Colonic mucosa (tissue), 4 donors: ENCODE measurements at regions not wholly inside any gene's neighbourhood (a gene's known extent, or its start where the extent isn't known, plus 50 kb on each side); places are given as distances from the start of the nearest gene placed in this dataset.

Source experiments
- DNase-seq: peaks from one replicate; pipeline ENCODE4 v3.0.0-alpha.2; 2020
- H3K27ac ChIP-seq: fragments of 200-600 bp; one replicate; pipeline ENCODE4 v1.8.0; 2021
- H3K27me3 ChIP-seq: fragments of 200-600 bp; one replicate; pipeline ENCODE4 v1.8.0; 2021
- H3K36me3 ChIP-seq: fragments of 200-600 bp; one replicate; pipeline ENCODE4 v1.8.0; 2021
- H3K4me1 ChIP-seq: fragments of 200-600 bp; one replicate; pipeline ENCODE4 v1.8.0; 2021; ENCODE audit warnings: mild to moderate bottlenecking
- H3K4me3 ChIP-seq: fragments of 200-600 bp; one replicate; pipeline ENCODE4 v1.8.0; 2021
- H3K9ac ChIP-seq, 2 donors: one replicate each; pipeline ENCODE4 v1.7.0; 2013; ENCODE audit warnings: control low read depth in 2 of 2, low read depth in 2 of 2, low read length in 2 of 2
- H3K9me3 ChIP-seq: fragments of 200-600 bp; one replicate; pipeline ENCODE4 v1.8.0; 2021
- intact Hi-C: fragments of 100-400 bp; cut with DNase I; formaldehyde crosslinking; loops from one replicate; pipeline ENCODE4 v1.14.1; 2022
- TF ChIP-seq, protein P1 (sequence below): fragments of 200-600 bp; IDR thresholded peaks from one replicate; pipeline ENCODE4 v1.8.0; 2022; ENCODE audit warnings: antibody characterized with exemption, mild to moderate bottlenecking
- donor health status: healthy.
- donor health status: DM: no; HTN: no; CAD: no.
- donor health status: DM: no; HTN: no; CAD: no.

- Histone ChIP-seq H3K36me3 (no peaks in the 10 kb centered on the region), H3K9ac (no peak overlapping the region), H3K9me3 (no peaks in the 10 kb centered on the region), H3K4me1 (no peaks in the 10 kb centered on the region), H3K27me3 (no peaks in the 10 kb centered on the region), H3K4me3 (no peak overlapping the region), H3K27ac (no peak overlapping the region)
- TF ChIP-seq, protein P1, sequence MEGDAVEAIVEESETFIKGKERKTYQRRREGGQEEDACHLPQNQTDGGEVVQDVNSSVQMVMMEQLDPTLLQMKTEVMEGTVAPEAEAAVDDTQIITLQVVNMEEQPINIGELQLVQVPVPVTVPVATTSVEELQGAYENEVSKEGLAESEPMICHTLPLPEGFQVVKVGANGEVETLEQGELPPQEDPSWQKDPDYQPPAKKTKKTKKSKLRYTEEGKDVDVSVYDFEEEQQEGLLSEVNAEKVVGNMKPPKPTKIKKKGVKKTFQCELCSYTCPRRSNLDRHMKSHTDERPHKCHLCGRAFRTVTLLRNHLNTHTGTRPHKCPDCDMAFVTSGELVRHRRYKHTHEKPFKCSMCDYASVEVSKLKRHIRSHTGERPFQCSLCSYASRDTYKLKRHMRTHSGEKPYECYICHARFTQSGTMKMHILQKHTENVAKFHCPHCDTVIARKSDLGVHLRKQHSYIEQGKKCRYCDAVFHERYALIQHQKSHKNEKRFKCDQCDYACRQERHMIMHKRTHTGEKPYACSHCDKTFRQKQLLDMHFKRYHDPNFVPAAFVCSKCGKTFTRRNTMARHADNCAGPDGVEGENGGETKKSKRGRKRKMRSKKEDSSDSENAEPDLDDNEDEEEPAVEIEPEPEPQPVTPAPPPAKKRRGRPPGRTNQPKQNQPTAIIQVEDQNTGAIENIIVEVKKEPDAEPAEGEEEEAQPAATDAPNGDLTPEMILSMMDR: no peak
- DNase-seq: no peak
- intact Hi-C loops: no loop called here
Measured at GRCh38 chr16:79372503-79373184, 227.9 kb downstream of the MAF start.

DNA sequence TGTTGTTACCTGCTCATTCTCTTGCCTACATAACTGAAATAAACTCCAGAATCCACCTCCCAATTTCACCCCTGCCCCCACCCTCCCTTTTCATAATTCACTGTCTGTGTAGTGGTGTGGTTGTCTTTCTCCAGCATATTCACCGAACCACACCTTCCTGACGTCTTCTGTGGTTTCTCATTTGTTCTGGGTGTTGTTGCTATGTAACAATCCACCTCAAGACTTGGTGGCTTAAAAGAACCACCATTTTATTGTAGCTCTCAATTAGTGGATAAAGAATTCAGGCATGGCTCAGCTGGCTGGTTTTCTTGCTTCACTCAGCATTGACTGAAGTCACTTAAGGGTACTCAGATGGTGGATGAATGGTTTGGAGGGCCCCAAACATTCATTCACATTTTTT, 229.8 kb downstream of the MAF start:
- no peaks in the 10 kb centered on the region for H3K9me3 ChIP-seq
- intact Hi-C loops: no loop called here
- no peaks in the 10 kb centered on the region for H3K4me1 ChIP-seq
- H3K27me3 ChIP-seq: no peaks in the 10 kb centered on the region
- no peak overlapping the region for H3K4me3 ChIP-seq
- DNase-seq: no peak
- TF ChIP-seq, protein P1: no peak
- no peak overlapping the region for H3K27ac ChIP-seq
- no peaks in the 10 kb centered on the region for H3K36me3 ChIP-seq
- H3K9ac ChIP-seq: no peak overlapping the region

DNA sequence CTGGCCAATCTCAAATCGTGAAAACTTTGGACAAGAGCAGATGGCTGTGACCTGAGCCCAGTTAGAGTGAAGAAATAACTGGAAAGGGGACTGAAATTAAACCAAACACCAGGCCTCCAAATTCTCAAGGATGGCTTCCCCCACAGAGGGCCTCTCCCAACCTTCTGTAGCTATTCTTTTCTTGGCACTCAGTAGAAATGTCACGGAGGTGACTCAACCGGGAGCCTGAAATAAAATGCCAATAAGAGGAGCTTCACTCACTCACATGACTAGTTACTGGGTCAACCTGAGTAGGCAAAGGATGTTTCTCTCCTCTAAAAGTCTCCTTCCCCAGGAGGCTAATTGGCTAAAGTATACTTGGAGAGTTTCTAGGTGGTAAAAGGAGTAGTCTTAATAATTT, 230.7 kb downstream of the MAF start:
- Histone ChIP-seq H3K4me3 (no peak overlapping the region), H3K27ac (no peak overlapping the region), H3K9ac (no peak overlapping the region), H3K4me1 (no peaks in the 10 kb centered on the region), H3K27me3 (no peaks in the 10 kb centered on the region), H3K9me3 (no peaks in the 10 kb centered on the region), H3K36me3 (no peaks in the 10 kb centered on the region)
- TF ChIP-seq, protein P1: no peak
- intact Hi-C loops: no loop called here
- DNase-seq: no peak

- Histone ChIP-seq H3K4me1 (no peaks in the 10 kb centered on the region), H3K27me3 (no peaks in the 10 kb centered on the region)
- no peak for DNase-seq
Measured at GRCh38 chr16:79367822-79368221, 232.7 kb downstream of the MAF start.

GRCh38 chr16:79366635-79367034, 233.9 kb downstream of the MAF start:
- no peak overlapping the region for H3K27ac ChIP-seq
- no peaks in the 10 kb centered on the region for H3K36me3 ChIP-seq
- DNase-seq: no peak
- H3K4me3 ChIP-seq: no peak overlapping the region
- intact Hi-C loops: no loop called here
- no peak overlapping the region for H3K9ac ChIP-seq
- no peaks in the 10 kb centered on the region for H3K27me3 ChIP-seq
- no peaks in the 10 kb centered on the region for H3K9me3 ChIP-seq
- TF ChIP-seq, protein P1: no peak
- H3K4me1 ChIP-seq: no peaks in the 10 kb centered on the region

More at GRCh38 chr16:79367822-79368221, 232.7 kb downstream of the MAF start:
- Histone ChIP-seq H3K36me3 (no peaks in the 10 kb centered on the region), H3K9me3 (no peaks in the 10 kb centered on the region), H3K27ac (no peak overlapping the region), H3K4me3 (no peak overlapping the region), H3K9ac (no peak overlapping the region)
- TF ChIP-seq, protein P1: no peak
- intact Hi-C loops: no loop called here
